Mesothelial cell of epicardium (in vitro differentiated cells): ENCODE measurements at regions not wholly inside any gene's neighbourhood (a gene's known extent, or its start where the extent isn't known, plus 50 kb on each side); places are given as distances from the start of the nearest gene placed in this dataset.

Experiments
- DNase-seq, 2 experiments: peaks; one replicate each; pipeline ENCODE4 v3.0.0; 2021; ENCODE audit warnings: low spot score in 2 of 2; ENCODE audit not compliant: unreplicated experiment in 2 of 2
- H3K27ac Mint-ChIP-seq: 2 replicates; pipeline ENCODE4 v1.8.0; 2021; ENCODE audit warnings: mixed read lengths
- H3K27me3 Mint-ChIP-seq: 2 replicates; pipeline ENCODE4 v1.8.0; 2021; ENCODE audit warnings: low read depth, mixed read lengths
- H3K36me3 Mint-ChIP-seq: 2 replicates; pipeline ENCODE4 v1.8.0; 2021; ENCODE audit warnings: mixed read lengths
- H3K4me1 Mint-ChIP-seq: 2 replicates; pipeline ENCODE4 v1.8.0; 2021; ENCODE audit warnings: mixed read lengths
- H3K4me3 Mint-ChIP-seq: 2 replicates; pipeline ENCODE4 v1.8.0; 2021; ENCODE audit warnings: mild to moderate bottlenecking, moderate library complexity, mixed read lengths
- H3K9me3 Mint-ChIP-seq: 2 replicates; pipeline ENCODE4 v1.8.0; 2021; ENCODE audit warnings: mixed read lengths
- TF ChIP-seq, protein P1 (sequence below): fragments of 200-600 bp; sonication (generic); IDR thresholded peaks from one replicate; pipeline ENCODE4 v1.5.0; 2021; ENCODE audit warnings: antibody characterized with exemption; ENCODE audit not compliant: unreplicated experiment

DNA sequence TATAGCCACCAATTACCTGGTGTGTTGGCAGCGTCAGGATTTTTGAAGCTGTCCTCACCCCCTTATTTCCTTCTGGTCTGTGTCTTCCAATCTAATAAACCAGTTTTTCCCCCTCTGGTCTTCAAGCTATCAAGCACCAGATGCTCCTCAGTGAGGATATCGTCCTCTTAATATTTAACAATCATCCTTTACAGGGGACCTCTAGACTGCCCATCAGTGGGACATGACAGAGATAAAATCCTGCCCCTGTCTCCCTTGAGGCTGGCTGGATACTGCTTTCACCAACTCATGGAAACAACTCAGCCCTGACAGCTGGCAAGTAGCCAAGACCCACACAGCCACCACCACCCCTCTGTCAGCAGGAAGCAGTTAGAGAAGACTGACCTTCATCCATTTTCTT, 421.0 kb upstream of the API5 start:
- no peak overlapping the region for H3K27ac Mint-ChIP-seq
- TF ChIP-seq, protein P1, sequence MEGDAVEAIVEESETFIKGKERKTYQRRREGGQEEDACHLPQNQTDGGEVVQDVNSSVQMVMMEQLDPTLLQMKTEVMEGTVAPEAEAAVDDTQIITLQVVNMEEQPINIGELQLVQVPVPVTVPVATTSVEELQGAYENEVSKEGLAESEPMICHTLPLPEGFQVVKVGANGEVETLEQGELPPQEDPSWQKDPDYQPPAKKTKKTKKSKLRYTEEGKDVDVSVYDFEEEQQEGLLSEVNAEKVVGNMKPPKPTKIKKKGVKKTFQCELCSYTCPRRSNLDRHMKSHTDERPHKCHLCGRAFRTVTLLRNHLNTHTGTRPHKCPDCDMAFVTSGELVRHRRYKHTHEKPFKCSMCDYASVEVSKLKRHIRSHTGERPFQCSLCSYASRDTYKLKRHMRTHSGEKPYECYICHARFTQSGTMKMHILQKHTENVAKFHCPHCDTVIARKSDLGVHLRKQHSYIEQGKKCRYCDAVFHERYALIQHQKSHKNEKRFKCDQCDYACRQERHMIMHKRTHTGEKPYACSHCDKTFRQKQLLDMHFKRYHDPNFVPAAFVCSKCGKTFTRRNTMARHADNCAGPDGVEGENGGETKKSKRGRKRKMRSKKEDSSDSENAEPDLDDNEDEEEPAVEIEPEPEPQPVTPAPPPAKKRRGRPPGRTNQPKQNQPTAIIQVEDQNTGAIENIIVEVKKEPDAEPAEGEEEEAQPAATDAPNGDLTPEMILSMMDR, result no peak
- no peak overlapping the region for H3K4me3 Mint-ChIP-seq
- DNase-seq, result no peak
- H3K27me3 Mint-ChIP-seq, result no peaks in the 10 kb centered on the region
- H3K4me1 Mint-ChIP-seq, result no peaks in the 10 kb centered on the region
- no peaks in the 10 kb centered on the region for H3K36me3 Mint-ChIP-seq
- peaks cover 31% of the 10 kb centered on the region for H3K9me3 Mint-ChIP-seq

DNA sequence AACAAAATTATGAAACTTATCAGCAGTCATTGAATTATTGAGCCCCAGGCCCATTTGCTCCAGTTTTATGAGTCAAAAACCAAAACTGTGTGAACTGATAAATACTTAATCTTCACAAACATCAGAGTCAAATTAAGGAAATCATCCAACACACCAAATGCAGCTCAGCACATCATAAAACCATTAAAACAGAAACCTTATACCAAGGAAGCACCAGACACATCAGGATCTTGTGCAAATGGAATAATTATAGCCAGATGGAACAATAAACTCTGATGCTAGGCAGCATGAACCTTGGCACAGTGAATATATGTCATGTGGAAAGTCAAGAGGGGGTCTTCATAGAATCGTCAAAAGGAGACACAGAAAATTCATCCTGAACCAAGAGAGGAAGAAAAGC, 410.7 kb upstream of the API5 start:
- Mint-ChIP-seq H3K4me1 (no peaks in the 10 kb centered on the region), H3K27ac (no peak overlapping the region), H3K4me3 (no peak overlapping the region), H3K9me3 (peaks cover 17% of the 10 kb centered on the region), H3K36me3 (no peaks in the 10 kb centered on the region), H3K27me3 (no peaks in the 10 kb centered on the region)
- TF ChIP-seq, protein P1, result no peak
- DNase-seq, result no peak

DNA sequence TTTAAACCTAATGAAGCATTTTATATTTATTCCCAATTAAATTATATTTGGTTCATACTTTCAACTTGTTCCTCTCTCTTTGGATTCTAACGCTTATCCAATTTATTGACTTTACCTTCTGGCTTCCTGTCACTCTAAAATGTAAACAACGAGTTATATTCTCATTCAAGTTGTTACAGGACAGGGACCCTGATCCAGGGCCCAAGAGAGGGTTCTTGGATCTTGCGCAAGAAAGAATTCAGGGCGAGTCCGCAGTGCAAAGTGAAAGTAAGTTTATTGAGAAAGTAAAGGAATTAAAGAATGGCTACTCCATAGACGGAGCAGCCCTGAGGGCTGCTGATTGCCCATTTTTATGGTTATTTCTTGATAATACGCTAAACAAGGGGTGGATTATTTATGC, 405.6 kb upstream of the API5 start:
- Mint-ChIP-seq H3K27ac (no peak overlapping the region), H3K36me3 (no peaks in the 10 kb centered on the region), H3K4me1 (no peaks in the 10 kb centered on the region), H3K9me3 (peaks cover 33% of the 10 kb centered on the region), H3K27me3 (no peaks in the 10 kb centered on the region), H3K4me3 (no peak overlapping the region)
- TF ChIP-seq, protein P1, result no peak
- no peak for DNase-seq

DNA sequence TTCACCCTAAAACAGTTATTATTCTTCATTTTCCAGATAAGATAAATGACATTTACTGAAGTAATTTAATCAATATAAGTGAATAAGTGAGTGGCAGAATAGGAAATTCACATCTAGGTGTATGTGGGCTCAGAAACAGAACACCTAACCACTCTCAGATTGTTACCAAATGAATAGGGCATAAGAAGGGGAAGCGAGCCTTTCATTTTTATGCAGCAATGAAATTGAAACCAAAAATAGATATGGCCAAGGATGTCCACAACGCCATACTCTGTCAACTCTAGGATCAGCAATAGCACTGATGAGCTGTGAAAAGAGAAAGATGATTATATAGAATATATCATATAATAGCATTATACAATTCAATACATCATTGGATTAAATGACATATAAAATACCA, 398.1 kb upstream of the API5 start:
- Mint-ChIP-seq H3K4me1 (no peaks in the 10 kb centered on the region), H3K36me3 (no peaks in the 10 kb centered on the region), H3K27ac (no peak overlapping the region), H3K27me3 (no peaks in the 10 kb centered on the region), H3K9me3 (peaks cover 67% of the 10 kb centered on the region), H3K4me3 (no peak overlapping the region)
- no peak for DNase-seq
- TF ChIP-seq, protein P1, result no peak

DNA sequence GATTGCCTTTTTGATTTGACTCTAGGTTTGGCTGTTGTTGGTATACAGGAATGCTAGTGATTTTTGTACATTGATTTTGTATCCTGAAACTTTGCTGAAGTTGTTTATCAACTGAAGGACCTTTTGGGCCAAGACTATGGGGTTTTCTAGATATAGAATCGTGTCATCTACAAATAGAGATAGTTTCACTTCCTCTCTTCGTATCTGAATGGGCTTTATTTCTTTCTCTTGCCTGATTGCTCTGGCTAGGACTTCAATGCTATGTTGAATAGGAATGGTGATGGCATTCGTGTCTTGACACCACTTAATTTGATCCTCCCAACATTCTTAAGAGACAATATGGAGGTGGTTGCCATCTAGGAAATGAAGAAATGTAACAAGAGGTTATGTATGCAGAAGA, 388.1 kb upstream of the API5 start:
- Mint-ChIP-seq H3K4me3 (no peak overlapping the region), H3K9me3 (peaks cover 44% of the 10 kb centered on the region), H3K4me1 (no peaks in the 10 kb centered on the region), H3K27me3 (no peaks in the 10 kb centered on the region), H3K27ac (no peak overlapping the region), H3K36me3 (no peaks in the 10 kb centered on the region)
- TF ChIP-seq, protein P1, result no peak
- DNase-seq, result no peak

DNA sequence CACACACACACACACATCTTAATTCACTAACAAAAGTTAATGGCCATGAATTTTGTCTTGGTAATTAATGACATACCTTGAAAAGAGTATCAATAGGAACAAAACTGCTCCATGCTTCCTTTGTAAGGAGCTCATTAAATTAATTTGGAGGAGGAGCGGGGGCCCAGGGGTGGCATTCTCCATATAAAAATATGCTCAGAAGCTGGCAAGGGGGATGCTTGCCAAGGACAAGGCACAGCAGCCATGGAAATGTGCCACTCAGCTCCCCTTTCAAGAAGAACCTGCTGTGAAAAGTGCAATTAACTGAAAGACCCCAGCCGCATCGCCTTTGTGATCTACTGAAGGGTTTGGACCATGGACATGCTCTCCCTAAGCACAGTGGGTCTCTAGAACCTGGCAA, 385.9 kb upstream of the API5 start:
- H3K4me1 Mint-ChIP-seq, result no peaks in the 10 kb centered on the region
- TF ChIP-seq, protein P1, result no peak

More for the DNA sequence above, 385.9 kb upstream of the API5 start:
- Mint-ChIP-seq H3K4me3 (no peak overlapping the region), H3K36me3 (no peaks in the 10 kb centered on the region), H3K9me3 (peaks cover 29% of the 10 kb centered on the region), H3K27ac (no peak overlapping the region), H3K27me3 (no peaks in the 10 kb centered on the region)
- no peak for DNase-seq
